ENCODE measurements at regions not wholly inside any gene's neighbourhood (a gene's known extent, or its start where the extent isn't known, plus 50 kb on each side); places are given as distances from the start of the nearest gene placed in this dataset.

DNA sequence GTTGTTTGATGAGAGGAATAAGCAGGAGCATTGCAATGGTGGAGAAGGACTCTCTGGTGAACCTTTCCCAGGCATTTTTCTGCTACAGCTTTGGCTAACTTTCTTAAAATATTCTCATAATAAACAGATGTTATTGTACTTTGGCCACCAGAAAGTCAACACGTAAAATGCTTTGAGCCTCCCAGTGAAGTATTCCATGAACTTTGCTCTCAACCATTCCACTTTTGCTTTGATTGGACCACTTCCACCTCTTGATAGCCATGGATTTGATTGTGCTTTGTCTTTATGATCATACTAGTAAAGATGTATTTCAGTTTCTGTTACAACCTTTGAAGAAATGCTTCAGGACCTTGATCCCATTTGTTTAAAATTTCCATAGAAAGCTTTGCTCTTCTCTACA lies 241.1 kb downstream of the TENT5A start:
- no peak overlapping the region for H3K9ac ChIP-seq (ENCODE audit: low read depth, low read length)
- H3K27me3 ChIP-seq (ENCODE audit: control insufficient read depth, insufficient read depth, low read length), result no peaks in the 10 kb centered on the region
- no peak overlapping the region for H3K4me2 ChIP-seq (ENCODE audit: low read length)
- H3K4me3 ChIP-seq (ENCODE audit: low read length), result no peak overlapping the region
- H3K36me3 ChIP-seq (ENCODE audit: insufficient read depth, low read length), result no peaks in the 10 kb centered on the region
- H3K9me3 ChIP-seq (replicated peaks; ENCODE audit: low read length), result no peaks in the 10 kb centered on the region
- H3K4me1 ChIP-seq (ENCODE audit: control insufficient read depth, insufficient read depth, low read length), result peaks cover 7% of the 10 kb centered on the region

GRCh38 chr6:81495999-81496398 lies 256.5 kb downstream of the TENT5A start:
- Histone ChIP-seq H3K9me3 (replicated peaks; ENCODE audit: low read length) (no peaks in the 10 kb centered on the region), H3K4me3 (ENCODE audit: low read length) (no peak overlapping the region), H3K9ac (ENCODE audit: low read depth, low read length) (no peak overlapping the region), H3K4me1 (ENCODE audit: control insufficient read depth, insufficient read depth, low read length) (no peaks in the 10 kb centered on the region), H3K4me2 (ENCODE audit: low read length) (no peak overlapping the region), H3K27me3 (ENCODE audit: control insufficient read depth, insufficient read depth, low read length) (no peaks in the 10 kb centered on the region), H3K36me3 (ENCODE audit: insufficient read depth, low read length) (no peaks in the 10 kb centered on the region)

DNA sequence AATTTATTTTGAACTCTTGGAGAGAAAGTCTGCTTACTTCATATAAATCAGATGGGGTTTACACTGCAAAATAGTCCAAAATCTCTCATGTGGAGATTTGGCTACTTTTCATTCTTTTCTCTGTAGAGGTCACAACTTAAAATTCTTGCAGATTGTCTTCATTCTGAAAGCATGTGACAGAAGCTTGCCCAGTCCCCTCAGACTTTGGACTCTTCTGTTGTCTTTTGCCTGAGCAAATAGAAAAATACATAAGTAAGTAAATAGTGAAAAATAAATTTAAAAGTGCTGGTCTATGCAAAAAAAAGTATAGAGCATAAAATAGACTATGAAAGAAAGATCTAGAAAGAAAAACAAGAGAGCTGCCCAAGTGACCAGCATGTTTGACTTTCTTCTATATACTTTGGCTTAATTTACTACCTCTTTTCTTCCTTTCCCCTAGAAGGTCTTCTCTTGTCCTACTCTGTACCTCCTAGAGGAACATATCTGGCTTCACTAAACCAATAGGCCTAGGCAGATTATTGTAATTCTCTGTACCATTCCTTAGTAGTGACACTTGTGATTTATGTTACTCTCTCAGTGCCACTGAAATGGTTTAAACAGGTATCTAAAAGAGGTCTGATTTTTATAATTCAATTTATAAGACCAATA lies 260.9 kb downstream of the TENT5A start:
- no peak overlapping the region for H3K4me2 ChIP-seq (ENCODE audit: low read length)
- H3K4me1 ChIP-seq (ENCODE audit: control insufficient read depth, insufficient read depth, low read length), result no peaks in the 10 kb centered on the region
- H3K4me3 ChIP-seq (ENCODE audit: low read length), result no peak overlapping the region
- H3K9me3 ChIP-seq (replicated peaks; ENCODE audit: low read length), result no peaks in the 10 kb centered on the region
- H3K27me3 ChIP-seq (ENCODE audit: control insufficient read depth, insufficient read depth, low read length), result no peaks in the 10 kb centered on the region
- no peaks in the 10 kb centered on the region for H3K36me3 ChIP-seq (ENCODE audit: insufficient read depth, low read length)
- no peak overlapping the region for H3K9ac ChIP-seq (ENCODE audit: low read depth, low read length)

- no peak overlapping the region for H3K4me2 ChIP-seq (ENCODE audit: low read length)
- no peak overlapping the region for H3K4me3 ChIP-seq (ENCODE audit: low read length)
- H3K27me3 ChIP-seq (ENCODE audit: control insufficient read depth, insufficient read depth, low read length), result no peaks in the 10 kb centered on the region
Measured at GRCh38 chr6:81487489-81487888, 265.0 kb downstream of the TENT5A start.

DNA sequence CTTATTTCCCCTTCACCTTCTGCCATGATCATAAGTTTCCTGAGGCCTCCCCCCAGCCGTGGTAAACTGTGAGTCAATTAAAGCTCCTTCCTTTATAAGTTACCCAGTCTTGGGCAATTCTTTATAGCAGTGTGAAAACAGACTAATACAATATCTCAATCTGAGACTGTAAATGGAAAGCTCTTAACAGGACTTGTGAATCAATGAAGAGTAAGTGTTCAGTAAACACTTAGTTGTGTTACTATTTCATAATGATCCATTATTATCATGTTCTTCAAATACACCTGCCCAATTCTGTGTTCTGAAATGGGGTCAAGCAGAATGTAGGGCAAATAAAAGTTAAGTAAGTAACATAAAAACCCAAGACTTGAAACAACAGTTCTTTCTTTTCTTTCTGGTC lies 266.2 kb downstream of the TENT5A start:
- no peaks in the 10 kb centered on the region for H3K4me1 ChIP-seq (ENCODE audit: control insufficient read depth, insufficient read depth, low read length)
- H3K27me3 ChIP-seq (ENCODE audit: control insufficient read depth, insufficient read depth, low read length), result no peaks in the 10 kb centered on the region
- H3K9ac ChIP-seq (ENCODE audit: low read depth, low read length), result no peak overlapping the region
- no peak overlapping the region for H3K4me3 ChIP-seq (ENCODE audit: low read length)
- H3K36me3 ChIP-seq (ENCODE audit: insufficient read depth, low read length), result no peaks in the 10 kb centered on the region
- no peaks in the 10 kb centered on the region for H3K9me3 ChIP-seq (replicated peaks; ENCODE audit: low read length)
- no peak overlapping the region for H3K4me2 ChIP-seq (ENCODE audit: low read length)

More at GRCh38 chr6:81487489-81487888, 265.0 kb downstream of the TENT5A start:
- H3K9me3 ChIP-seq (replicated peaks; ENCODE audit: low read length), result no peaks in the 10 kb centered on the region
- no peaks in the 10 kb centered on the region for H3K4me1 ChIP-seq (ENCODE audit: control insufficient read depth, insufficient read depth, low read length)
- H3K9ac ChIP-seq (ENCODE audit: low read depth, low read length), result no peak overlapping the region
- no peaks in the 10 kb centered on the region for H3K36me3 ChIP-seq (ENCODE audit: insufficient read depth, low read length)

GRCh38 chr6:81485395-81485794 lies 267.1 kb downstream of the TENT5A start:
- H3K27me3 ChIP-seq (ENCODE audit: control insufficient read depth, insufficient read depth, low read length), result no peaks in the 10 kb centered on the region

GRCh38 chr6:81484251-81484650 lies 268.2 kb downstream of the TENT5A start:
- Histone ChIP-seq H3K9me3 (replicated peaks; ENCODE audit: low read length) (no peaks in the 10 kb centered on the region), H3K4me2 (ENCODE audit: low read length) (no peak overlapping the region), H3K4me1 (ENCODE audit: control insufficient read depth, insufficient read depth, low read length) (peaks cover 2% of the 10 kb centered on the region), H3K36me3 (ENCODE audit: insufficient read depth, low read length) (no peaks in the 10 kb centered on the region), H3K4me3 (ENCODE audit: low read length) (no peak overlapping the region), H3K27me3 (ENCODE audit: control insufficient read depth, insufficient read depth, low read length) (no peaks in the 10 kb centered on the region), H3K9ac (ENCODE audit: low read depth, low read length) (no peak overlapping the region)

More at GRCh38 chr6:81485395-81485794, 267.1 kb downstream of the TENT5A start:
- no peaks in the 10 kb centered on the region for H3K9me3 ChIP-seq (replicated peaks; ENCODE audit: low read length)
- no peak overlapping the region for H3K4me3 ChIP-seq (ENCODE audit: low read length)
- no peaks in the 10 kb centered on the region for H3K36me3 ChIP-seq (ENCODE audit: insufficient read depth, low read length)
- no peak overlapping the region for H3K9ac ChIP-seq (ENCODE audit: low read depth, low read length)
- no peaks in the 10 kb centered on the region for H3K4me1 ChIP-seq (ENCODE audit: control insufficient read depth, insufficient read depth, low read length)
- no peak overlapping the region for H3K4me2 ChIP-seq (ENCODE audit: low read length)

DNA sequence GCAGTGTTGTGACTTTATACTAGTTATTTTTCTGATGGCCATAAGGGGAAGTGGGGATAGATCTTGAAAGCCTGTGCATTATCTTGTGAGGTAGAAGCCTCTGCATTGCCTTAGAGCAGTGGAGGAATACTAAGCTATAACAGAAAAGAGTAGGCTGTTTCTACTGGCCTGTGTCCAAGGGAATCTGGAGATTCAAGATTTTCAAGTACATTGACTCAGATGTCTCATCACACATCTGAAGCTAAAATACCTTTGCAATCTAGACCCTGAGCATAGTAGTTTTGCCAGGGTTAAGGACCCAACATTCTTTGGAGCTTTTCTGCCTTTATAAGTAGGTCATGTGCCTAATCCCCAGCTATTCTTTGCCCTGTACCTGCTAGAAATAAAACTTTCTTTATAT lies 272.3 kb downstream of the TENT5A start:
- H3K27me3 ChIP-seq (ENCODE audit: control insufficient read depth, insufficient read depth, low read length), result no peaks in the 10 kb centered on the region
- no peak overlapping the region for H3K4me2 ChIP-seq (ENCODE audit: low read length)
- no peak overlapping the region for H3K9ac ChIP-seq (ENCODE audit: low read depth, low read length)
- no peaks in the 10 kb centered on the region for H3K9me3 ChIP-seq (replicated peaks; ENCODE audit: low read length)
- no peaks in the 10 kb centered on the region for H3K36me3 ChIP-seq (ENCODE audit: insufficient read depth, low read length)
- H3K4me3 ChIP-seq (ENCODE audit: low read length), result no peak overlapping the region
- peaks cover 24% of the 10 kb centered on the region for H3K4me1 ChIP-seq (ENCODE audit: control insufficient read depth, insufficient read depth, low read length)

- Histone ChIP-seq H3K4me2 (ENCODE audit: low read length) (no peak overlapping the region), H3K27me3 (ENCODE audit: control insufficient read depth, insufficient read depth, low read length) (no peaks in the 10 kb centered on the region), H3K9me3 (replicated peaks; ENCODE audit: low read length) (no peaks in the 10 kb centered on the region), H3K4me3 (ENCODE audit: low read length) (no peak overlapping the region), H3K4me1 (ENCODE audit: control insufficient read depth, insufficient read depth, low read length) (peaks cover 27% of the 10 kb centered on the region), H3K9ac (ENCODE audit: low read depth, low read length) (no peak overlapping the region), H3K36me3 (ENCODE audit: insufficient read depth, low read length) (no peaks in the 10 kb centered on the region)
Measured at GRCh38 chr6:81476881-81477280, 275.6 kb downstream of the TENT5A start.

- H3K4me3 ChIP-seq (ENCODE audit: low read length), result no peak overlapping the region
- no peaks in the 10 kb centered on the region for H3K36me3 ChIP-seq (ENCODE audit: insufficient read depth, low read length)
Measured at GRCh38 chr6:81475646-81476045, 276.8 kb downstream of the TENT5A start.

DNA sequence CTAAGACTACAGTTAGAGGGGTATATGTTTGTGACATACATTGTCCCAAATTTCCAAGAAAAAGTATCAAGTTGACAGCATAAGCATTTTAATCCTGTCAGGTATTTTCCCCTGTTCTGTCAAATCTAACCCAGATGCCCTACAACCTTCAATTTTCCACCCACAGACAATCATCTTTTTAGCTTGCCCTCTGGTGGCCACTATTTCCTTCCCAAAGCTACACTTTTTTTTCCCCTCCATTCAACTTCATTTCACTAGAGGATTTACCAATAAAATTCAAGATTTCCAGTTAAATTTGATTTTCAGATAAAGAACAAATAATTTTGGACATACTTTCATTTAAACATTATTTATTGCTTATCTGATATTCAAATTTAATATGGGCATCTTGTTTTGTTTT lies 286.6 kb downstream of the TENT5A start:
- no peak overlapping the region for H3K4me3 ChIP-seq (ENCODE audit: low read length)
- no peaks in the 10 kb centered on the region for H3K4me1 ChIP-seq (ENCODE audit: control insufficient read depth, insufficient read depth, low read length)
- no peaks in the 10 kb centered on the region for H3K9me3 ChIP-seq (replicated peaks; ENCODE audit: low read length)
- no peak overlapping the region for H3K4me2 ChIP-seq (ENCODE audit: low read length)
- no peaks in the 10 kb centered on the region for H3K36me3 ChIP-seq (ENCODE audit: insufficient read depth, low read length)
- H3K9ac ChIP-seq (ENCODE audit: low read depth, low read length), result no peak overlapping the region
- H3K27me3 ChIP-seq (ENCODE audit: control insufficient read depth, insufficient read depth, low read length), result no peaks in the 10 kb centered on the region

More at GRCh38 chr6:81475646-81476045, 276.8 kb downstream of the TENT5A start:
- Histone ChIP-seq H3K4me2 (ENCODE audit: low read length) (no peak overlapping the region), H3K4me1 (ENCODE audit: control insufficient read depth, insufficient read depth, low read length) (peaks cover 27% of the 10 kb centered on the region), H3K9ac (ENCODE audit: low read depth, low read length) (no peak overlapping the region), H3K9me3 (replicated peaks; ENCODE audit: low read length) (no peaks in the 10 kb centered on the region), H3K27me3 (ENCODE audit: control insufficient read depth, insufficient read depth, low read length) (no peaks in the 10 kb centered on the region)

DNA sequence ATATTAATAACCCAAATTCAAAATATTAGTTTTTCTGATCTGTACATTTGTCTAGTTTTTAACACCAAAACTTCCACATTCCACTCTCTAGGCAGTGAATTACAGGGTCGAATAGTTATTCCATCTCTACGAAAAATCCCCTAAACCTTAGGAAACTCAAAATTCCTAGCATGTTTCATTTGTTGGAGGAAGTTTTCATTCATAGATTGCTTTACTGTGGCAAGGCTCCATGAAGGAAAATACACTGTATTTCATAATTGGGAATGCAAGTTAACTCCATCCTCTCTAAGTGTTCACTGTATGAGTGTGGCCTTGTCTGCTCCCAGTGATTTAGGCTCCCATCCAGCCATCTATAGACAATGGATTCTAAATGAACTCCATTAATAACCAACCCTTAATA lies 296.1 kb downstream of the TENT5A start:
- Histone ChIP-seq H3K27me3 (ENCODE audit: control insufficient read depth, insufficient read depth, low read length) (no peaks in the 10 kb centered on the region), H3K9ac (ENCODE audit: low read depth, low read length) (no peak overlapping the region), H3K4me3 (ENCODE audit: low read length) (no peak overlapping the region), H3K4me1 (ENCODE audit: control insufficient read depth, insufficient read depth, low read length) (peaks cover 7% of the 10 kb centered on the region), H3K9me3 (replicated peaks; ENCODE audit: low read length) (no peaks in the 10 kb centered on the region), H3K4me2 (ENCODE audit: low read length) (no peak overlapping the region), H3K36me3 (ENCODE audit: insufficient read depth, low read length) (no peaks in the 10 kb centered on the region)
